HEK293 (cell line): ENCODE measurements at regions not wholly inside any gene's neighbourhood (a gene's known extent, or its start where the extent isn't known, plus 50 kb on each side); places are given as distances from the start of the nearest gene placed in this dataset.

Experiments
- CTCF ChIA-PET: fragments of 350-600 bp; formaldehyde crosslinking; extraction: SDS; loops from one replicate; lab custom pipeline; 2021; ENCODE audit warnings: antibody characterized with exemption; lab: Yijun Ruan, JAX
- POLR2A ChIA-PET: fragments of 300-600 bp; formaldehyde crosslinking; extraction: SDS; loops from one replicate; lab custom pipeline; 2020; ENCODE audit warnings: antibody characterized with exemption, inconsistent platforms; lab: Yijun Ruan, JAX
- H3K27ac ChIP-seq: fragments of 200-500 bp; sonication (Bioruptor generic); 2 replicates; pipeline ENCODE4 v1.5.1; 2014; ENCODE audit warnings: low read depth, low read length, control low read depth, inconsistent platforms; ENCODE audit errors: extremely low read depth
- H3K36me3 ChIP-seq, 2 experiments: fragments of 200-500 bp in 1 of 2; sonication (Bioruptor generic) in 1 of 2; 1 replicate in 1 of 2; 2 replicates in 1 of 2; pipeline ENCODE4 v1.5.1; 2014 to 2017; ENCODE audit warnings: inconsistent platforms in 2 of 2, low read length in 2 of 2; ENCODE audit not compliant: control insufficient read depth in 2 of 2, insufficient read depth in 1 of 2
- H3K4me1 ChIP-seq: fragments of 200-500 bp; sonication (Bioruptor generic); 2 replicates; pipeline ENCODE4 v1.5.1; 2014; ENCODE audit warnings: mild to moderate bottlenecking, low read length, inconsistent platforms; ENCODE audit not compliant: control insufficient read depth, insufficient read depth
- H3K4me3 ChIP-seq: 2 replicates; pipeline ENCODE4 v1.5.1; 2011; ENCODE audit warnings: low read depth, mild to moderate bottlenecking, control low read depth, low read length, moderate library complexity
- H3K9me3 ChIP-seq: fragments of 200-500 bp; sonication (Bioruptor generic); 2 replicates; pipeline ENCODE4 v1.5.1; 2014; ENCODE audit warnings: low read depth, low read length, inconsistent platforms; ENCODE audit not compliant: control insufficient read depth, insufficient read depth
- FEZF1 ChIP-seq: fragments of 450-650 bp; formaldehyde crosslinking; IDR thresholded peaks from 2 replicates; pipeline ENCODE4 v1.5.1; 2016; ENCODE audit warnings: missing biosample characterization, missing genetic modification characterization
- HOXC10 ChIP-seq: sonication (generic); formaldehyde crosslinking; IDR thresholded peaks from 2 replicates; pipeline ENCODE4 v1.8.1; 2023; ENCODE audit warnings: mild to moderate bottlenecking, missing genetic modification reagents
- KLF16 ChIP-seq: fragments of 450-650 bp; formaldehyde crosslinking; IDR thresholded peaks from 2 replicates; pipeline ENCODE4 v1.5.1; 2017; ENCODE audit warnings: missing biosample characterization, missing genetic modification characterization
- MZF1 ChIP-seq: fragments of 450-650 bp; formaldehyde crosslinking; IDR thresholded peaks from 2 replicates; pipeline ENCODE4 v1.5.1; 2017; ENCODE audit warnings: missing biosample characterization, missing genetic modification characterization, borderline replicate concordance
- PRDM4 ChIP-seq: fragments of 450-650 bp; formaldehyde crosslinking; IDR thresholded peaks from 2 replicates; pipeline ENCODE4 v1.5.1; 2017; ENCODE audit warnings: missing biosample characterization, missing genetic modification characterization
- REPIN1 ChIP-seq: fragments of 450-650 bp; formaldehyde crosslinking; IDR thresholded peaks from 2 replicates; pipeline ENCODE4 v1.5.1; 2017; ENCODE audit warnings: missing biosample characterization, missing genetic modification characterization, low read depth
- SCRT2 ChIP-seq: fragments of 450-650 bp; formaldehyde crosslinking; IDR thresholded peaks from 2 replicates; pipeline ENCODE4 v1.5.1; 2016; ENCODE audit warnings: missing biosample characterization, missing genetic modification characterization
- SP7 ChIP-seq: fragments of 450-650 bp; formaldehyde crosslinking; IDR thresholded peaks from 2 replicates; pipeline ENCODE4 v1.5.1; 2016; ENCODE audit warnings: missing biosample characterization, missing genetic modification characterization
- ZBTB10 ChIP-seq: fragments of 450-650 bp; formaldehyde crosslinking; IDR thresholded peaks from 2 replicates; pipeline ENCODE4 v1.5.1; 2016; ENCODE audit warnings: missing biosample characterization, missing genetic modification characterization
- ZBTB17 ChIP-seq: fragments of 450-650 bp; formaldehyde crosslinking; IDR thresholded peaks from 2 replicates; pipeline ENCODE4 v1.5.1; 2016; ENCODE audit warnings: missing biosample characterization, missing genetic modification characterization
- ZBTB44 ChIP-seq: fragments of 450-650 bp; IDR thresholded peaks from 2 replicates; pipeline ENCODE4 v1.5.1; 2018; ENCODE audit warnings: missing biosample characterization, mild to moderate bottlenecking, missing genetic modification characterization
- ZNF157 ChIP-seq: fragments of 450-650 bp; formaldehyde crosslinking; IDR thresholded peaks from 2 replicates; pipeline ENCODE4 v1.5.1; 2016; ENCODE audit warnings: missing biosample characterization, missing genetic modification characterization
- ZNF2 ChIP-seq: fragments of 450-650 bp; formaldehyde crosslinking; IDR thresholded peaks from 2 replicates; pipeline ENCODE4 v1.5.1; 2016; ENCODE audit warnings: missing biosample characterization, missing genetic modification characterization
- ZNF223 ChIP-seq: fragments of 450-650 bp; formaldehyde crosslinking; IDR thresholded peaks from 2 replicates; pipeline ENCODE4 v1.5.1; 2016; ENCODE audit warnings: missing biosample characterization, missing genetic modification characterization
- ZNF362 ChIP-seq: fragments of 450-650 bp; formaldehyde crosslinking; IDR thresholded peaks from 2 replicates; pipeline ENCODE4 v1.5.1; 2016; ENCODE audit warnings: missing biosample characterization, missing genetic modification characterization
- ZNF449 ChIP-seq: fragments of 450-650 bp; formaldehyde crosslinking; IDR thresholded peaks from 2 replicates; pipeline ENCODE4 v1.5.1; 2017; ENCODE audit warnings: missing biosample characterization, mild to moderate bottlenecking, missing genetic modification characterization, moderate library complexity
- ZNF518A ChIP-seq: fragments of 450-650 bp; formaldehyde crosslinking; conservative IDR thresholded peaks from 2 replicates; pipeline ENCODE4 v1.5.1; 2016; ENCODE audit warnings: low read depth, missing biosample characterization, missing genetic modification characterization
- ZNF530 ChIP-seq: fragments of 450-650 bp; formaldehyde crosslinking; IDR thresholded peaks from 2 replicates; pipeline ENCODE4 v1.5.1; 2016; ENCODE audit warnings: low read depth, missing biosample characterization, missing genetic modification characterization
- ZNF624 ChIP-seq: fragments of 450-650 bp; formaldehyde crosslinking; IDR thresholded peaks from 2 replicates; pipeline ENCODE4 v1.5.1; 2017; ENCODE audit warnings: missing biosample characterization, missing genetic modification characterization
- ZNF626 ChIP-seq: fragments of 450-650 bp; sonication (Bioruptor Pico); formaldehyde crosslinking; IDR thresholded peaks from 2 replicates; pipeline ENCODE4 v1.5.1; 2018; ENCODE audit warnings: missing biosample characterization, missing genetic modification characterization, inconsistent platforms

- Histone ChIP-seq H3K4me1 (no peaks in the 10 kb centered on the region), H3K36me3 (no peaks in the 10 kb centered on the region), H3K27ac (no peak overlapping the region), H3K9me3 (no peaks in the 10 kb centered on the region), H3K4me3 (no peak overlapping the region)
- POLR2A ChIA-PET, result no interaction called here
- CTCF ChIA-PET, result interaction anchor here (0.7 to 0.8 kb wide), 2 partner anchors 37 to 236 kb away, joined by 3 read pairs; no protein-coding TSS in a partner anchor
- TF ChIP-seq ZNF223 (no peak), HOXC10 (CRISPR knock-in tag) (no peak), ZNF518A (no peak), REPIN1 (tag by site-specific recombination) (no peak), PRDM4 (tag by site-specific recombination) (no peak), ZNF362 (tag by site-specific recombination) (no peak), ZNF2 (tag by site-specific recombination) (no peak), KLF16 (tag by site-specific recombination) (no peak), MZF1 (tag by site-specific recombination) (no peak), SCRT2 (tag by site-specific recombination) (no peak), SP7 (tag by site-specific recombination) (no peak), ZNF530 (tag by site-specific recombination) (no peak), ZNF624 (tag by site-specific recombination) (no peak), ZNF157 (tag by site-specific recombination) (no peak), ZNF626 (no peak)
Observed at GRCh38 chr15:85897895-85898717, 103.4 kb upstream of the KLHL25 start.

GRCh38 chr15:85899927-85900326 lies 105.2 kb upstream of the KLHL25 start:
- ChIA-PET CTCF (interaction anchor here (1.1 kb wide), 1 partner anchor 11 kb away, joined by 4 read pairs; no protein-coding TSS in a partner anchor), POLR2A (no interaction called here)
- Histone ChIP-seq H3K27ac (no peak overlapping the region), H3K4me3 (no peak overlapping the region), H3K36me3 (no peaks in the 10 kb centered on the region), H3K9me3 (no peaks in the 10 kb centered on the region), H3K4me1 (no peaks in the 10 kb centered on the region)
- TF ChIP-seq ZNF449 (no peak), ZBTB17 (tag by site-specific recombination) (no peak), ZBTB10 (tag by site-specific recombination) (no peak), ZBTB44 (no peak), FEZF1 (no peak)
